MCF 10A (cell line): ENCODE measurements at regions not wholly inside any gene's neighbourhood (a gene's known extent, or its start where the extent isn't known, plus 50 kb on each side); places are given as distances from the start of the nearest gene placed in this dataset.

Experiments
- BruUV-seq: library from RNA; stranded (reverse); fragments of 400-500 nt; replicated peaks from 2 replicates; lab custom pipeline; 2021; lab: Mats Ljungman, UMichigan
- CTCF ChIA-PET: fragments of 300-600 bp; sonication (Branson Sonifier 250); formaldehyde crosslinking; extraction: SDS; loops from one replicate; lab custom pipeline; 2021; ENCODE audit warnings: antibody characterized with exemption, inconsistent platforms; lab: Yijun Ruan, JAX
- POLR2A ChIA-PET: fragments of 300-600, 350-650 bp; sonication (Branson Sonifier 250); formaldehyde crosslinking; extraction: SDS; loops from one replicate; lab custom pipeline; 2020; ENCODE audit warnings: antibody characterized with exemption, inconsistent platforms; lab: Yijun Ruan, JAX
- DNase-seq: peaks from one replicate; pipeline ENCODE4 v3.0.0-alpha.2; 2018; ENCODE audit not compliant: unreplicated experiment
- H3K27ac Mint-ChIP-seq: one replicate; pipeline ENCODE4 v1.8.0; 2022; ENCODE audit warnings: mild to moderate bottlenecking, low read depth, mixed read lengths; ENCODE audit not compliant: unreplicated experiment
- H3K27me3 Mint-ChIP-seq: one replicate; pipeline ENCODE4 v1.8.0; 2022; ENCODE audit warnings: mixed read lengths; ENCODE audit not compliant: insufficient read depth, unreplicated experiment
- H3K36me3 Mint-ChIP-seq: one replicate; pipeline ENCODE4 v1.8.0; 2022; ENCODE audit warnings: mild to moderate bottlenecking, moderate library complexity, mixed read lengths; ENCODE audit not compliant: insufficient read depth, unreplicated experiment
- H3K4me1 Mint-ChIP-seq: one replicate; pipeline ENCODE4 v1.8.0; 2022; ENCODE audit warnings: mixed read lengths; ENCODE audit not compliant: insufficient read depth, unreplicated experiment
- H3K4me3 Mint-ChIP-seq: one replicate; pipeline ENCODE4 v1.8.0; 2022; ENCODE audit warnings: mild to moderate bottlenecking, moderate library complexity, mixed read lengths; ENCODE audit not compliant: unreplicated experiment
- H3K9me3 Mint-ChIP-seq: one replicate; pipeline ENCODE4 v1.8.0; 2022; ENCODE audit warnings: mixed read lengths; ENCODE audit not compliant: unreplicated experiment
- CTCF ChIP-seq: fragments of 200-600 bp; IDR thresholded peaks from one replicate; pipeline ENCODE4 v1.8.0; 2022; ENCODE audit warnings: antibody characterized with exemption, mild to moderate bottlenecking; ENCODE audit not compliant: unreplicated experiment
- intact Hi-C: fragments of 100-400 bp; cut with micrococcal nuclease; formaldehyde crosslinking; loops from 2 replicates; pipeline ENCODE4 v1.14.1; 2022

DNA sequence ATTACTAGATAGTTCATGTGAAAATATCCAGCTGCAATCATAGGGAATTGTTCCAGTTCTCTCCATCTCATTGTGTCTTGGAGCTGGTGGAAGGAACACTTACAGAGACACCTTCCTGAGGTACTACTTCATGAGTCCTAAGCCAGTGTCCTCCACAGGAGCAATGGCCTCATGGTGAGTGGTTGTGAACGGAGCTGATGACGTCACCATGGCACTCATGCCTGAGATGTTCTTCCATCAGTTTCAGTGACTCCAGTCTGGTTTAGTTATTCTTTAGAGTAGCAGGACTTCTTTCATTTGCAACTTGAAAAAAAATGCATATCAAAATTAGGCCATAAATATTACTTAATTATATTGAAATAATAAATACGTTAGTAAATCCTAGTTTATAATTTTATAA is 418.6 kb downstream of the ZNF521 start:
- Mint-ChIP-seq H3K4me1 (no peaks in the 10 kb centered on the region), H3K9me3 (peaks cover 15% of the 10 kb centered on the region), H3K4me3 (no peak overlapping the region), H3K36me3 (no peaks in the 10 kb centered on the region), H3K27ac (no peak overlapping the region), H3K27me3 (no peaks in the 10 kb centered on the region)
- no TSS peak for BruUV-seq
- ChIA-PET POLR2A (no interaction called here), CTCF (no interaction called here)
- intact Hi-C loops, result no loop called here
- DNase-seq, result no peak
- TF ChIP-seq CTCF, result no peak

- H3K36me3 Mint-ChIP-seq, result no peaks in the 10 kb centered on the region
- no peak for TF ChIP-seq CTCF
- intact Hi-C loops, result no loop called here
- H3K4me1 Mint-ChIP-seq, result no peaks in the 10 kb centered on the region
- no peak overlapping the region for H3K4me3 Mint-ChIP-seq
- no peak overlapping the region for H3K27ac Mint-ChIP-seq
- peaks cover 15% of the 10 kb centered on the region for H3K9me3 Mint-ChIP-seq
- CTCF ChIA-PET, result no interaction called here
- no TSS peak for BruUV-seq
- DNase-seq, result no peak
- H3K27me3 Mint-ChIP-seq, result no peaks in the 10 kb centered on the region
- POLR2A ChIA-PET, result no interaction called here
These were observed 417.6 kb downstream of the ZNF521 start for GRCh38 chr18:24934258-24934932.

GRCh38 chr18:24935008-24935407 is 417.0 kb downstream of the ZNF521 start:
- TF ChIP-seq CTCF, result no peak
- Mint-ChIP-seq H3K36me3 (no peaks in the 10 kb centered on the region), H3K9me3 (peaks cover 12% of the 10 kb centered on the region), H3K4me1 (no peaks in the 10 kb centered on the region), H3K27ac (no peak overlapping the region), H3K4me3 (no peak overlapping the region), H3K27me3 (no peaks in the 10 kb centered on the region)
- ChIA-PET CTCF (no interaction called here), POLR2A (no interaction called here)
- intact Hi-C loops, result no loop called here
- BruUV-seq, result no TSS peak
- no peak for DNase-seq

GRCh38 chr18:24935896-24936295 is 416.1 kb downstream of the ZNF521 start:
- Mint-ChIP-seq H3K4me1 (no peaks in the 10 kb centered on the region), H3K4me3 (no peak overlapping the region), H3K36me3 (no peaks in the 10 kb centered on the region), H3K9me3 (peaks cover 7% of the 10 kb centered on the region), H3K27ac (no peak overlapping the region), H3K27me3 (no peaks in the 10 kb centered on the region)
- TF ChIP-seq CTCF, result no peak
- intact Hi-C loops, result no loop called here
- ChIA-PET POLR2A (no interaction called here), CTCF (no interaction called here)
- DNase-seq, result no peak
- BruUV-seq, result no TSS peak
